Gastroesophageal sphincter (tissue), 4 donors: ENCODE measurements at regions not wholly inside any gene's neighbourhood (a gene's known extent, or its start where the extent isn't known, plus 50 kb on each side); places are given as distances from the start of the nearest gene placed in this dataset.
A peak's percentile ranks its signal among the peaks of the same experiment; 100 is the strongest.

Source experiments
- ATAC-seq: fragments of 150-250 bp; one replicate; pipeline ENCODE4 v1.9.1; 2016; ENCODE audit warnings: mild to moderate bottlenecking, moderate library complexity
- H3K27ac ChIP-seq, 4 donors: fragments of 200-600 bp; sonication (generic) in 3 of 4; 1 replicate in 3 of 4; 2 replicates in 1 of 4; pipeline ENCODE4 v1.5.1; 2016 to 2019
- H3K27me3 ChIP-seq: fragments of 200-600 bp; sonication (generic); one replicate; pipeline ENCODE4 v1.5.1; 2019
- H3K36me3 ChIP-seq, 2 donors: fragments of 200-600 bp; sonication (generic); one replicate each; pipeline ENCODE4 v1.5.1; 2019; ENCODE audit warnings: control low read depth in 1 of 2
- H3K4me1 ChIP-seq, 3 donors: fragments of 200-600 bp; sonication (generic); 1 replicate in 2 of 3; 2 replicates in 1 of 3; pipeline ENCODE4 v1.5.1; 2016 to 2019; ENCODE audit warnings: control low read depth in 2 of 3
- H3K4me3 ChIP-seq, 2 donors: fragments of 200-600 bp; sonication (generic); one replicate each; pipeline ENCODE4 v1.5.1; 2019; ENCODE audit warnings: mild to moderate bottlenecking in 1 of 2, moderate library complexity in 1 of 2
- H3K9me3 ChIP-seq, 3 donors: fragments of 200-600 bp; sonication (generic); one replicate each; pipeline ENCODE4 v1.5.1; 2017 to 2019; ENCODE audit warnings: control low read depth in 2 of 3
- CTCF ChIP-seq, 4 experiments: fragments of 200-600 bp in 2 of 4; fragments of 450-650 bp in 2 of 4; sonication (generic) in 1 of 4; IDR thresholded peaks; one replicate each; pipeline ENCODE4 v1.5.1; 2017 to 2019; ENCODE audit warnings: antibody characterized with exemption in 4 of 4, mild to moderate bottlenecking in 2 of 4, moderate library complexity in 2 of 4
- EP300 ChIP-seq: sonication (generic); formaldehyde crosslinking; IDR thresholded peaks from one replicate; pipeline ENCODE4 v1.6.1; 2017; ENCODE audit warnings: antibody characterized with exemption, mild to moderate bottlenecking
- POLR2A ChIP-seq, 2 donors: fragments of 450-650 bp; IDR thresholded peaks; one replicate each; pipeline ENCODE4 v1.6.1; 2017; ENCODE audit warnings: antibody characterized with exemption in 2 of 2, mild to moderate bottlenecking in 2 of 2, moderate library complexity in 1 of 2
- POLR2AphosphoS5 ChIP-seq: sonication (generic); formaldehyde crosslinking; IDR thresholded peaks from one replicate; pipeline ENCODE4 v1.6.1; 2017; ENCODE audit warnings: antibody characterized with exemption
- WGBS, 2 donors: methylation state at CpG; one replicate each; pipeline ENCODE4 v1.1.5; 2018; ENCODE audit warnings: low coverage in 1 of 2; 5-methylcytosine and 5-hydroxymethylcytosine counted together

- no CpG with 5 or more reads among the region's 1 CpG for WGBS, 2 donors
- no peak for TF ChIP-seq CTCF (IDR thresholded peaks at IDR 0.05)
- TF ChIP-seq POLR2AphosphoS5, result no peak
- no peak for TF ChIP-seq EP300
- TF ChIP-seq POLR2A (IDR thresholded peaks at IDR 0.05), result no peak
These were observed 572.4 kb upstream of the MGMT start for GRCh38 chr10:128894641-128895040.

GRCh38 chr10:128895473-128895872, 571.6 kb upstream of the MGMT start:
- Histone ChIP-seq H3K27ac (peak overlapping the region in 1 of 4 donors; percentile 59), H3K36me3 (no peaks in the 10 kb centered on the region), H3K4me3 (no peak overlapping the region), H3K9me3 (no peaks in the 10 kb centered on the region), H3K4me1 (peaks cover 0 to 16% (median 3%) of the 10 kb centered on the region in 3 donors), H3K27me3 (peaks cover 10% of the 10 kb centered on the region)
- no peak for ATAC-seq
- no peak for TF ChIP-seq EP300
- TF ChIP-seq POLR2A (IDR thresholded peaks at IDR 0.05), result no peak
- TF ChIP-seq CTCF (IDR thresholded peaks at IDR 0.05), result no peak
- TF ChIP-seq POLR2AphosphoS5, result no peak

More at GRCh38 chr10:128894641-128895040, 572.4 kb upstream of the MGMT start:
- Histone ChIP-seq H3K4me3 (no peak overlapping the region), H3K27me3 (peaks cover 2% of the 10 kb centered on the region), H3K27ac (no peak overlapping the region), H3K36me3 (no peaks in the 10 kb centered on the region), H3K4me1 (peaks cover 0 to 16% (median 3%) of the 10 kb centered on the region in 3 donors), H3K9me3 (no peaks in the 10 kb centered on the region)
- ATAC-seq, result no peak

GRCh38 chr10:128896116-128896795, 570.8 kb upstream of the MGMT start:
- no peaks in the 10 kb centered on the region for H3K9me3 ChIP-seq
- TF ChIP-seq POLR2AphosphoS5 (peak; percentile 11), EP300 (no peak), CTCF (IDR thresholded peaks at IDR 0.05) (no peak), POLR2A (IDR thresholded peaks at IDR 0.05) (no peak)
- peak; percentile 61 for ATAC-seq
- WGBS, 2 donors, result 56 to 59% methylated on average over 7 to 9 of the region's 9 CpGs
- peaks cover 0 to 16% (median 3%) of the 10 kb centered on the region in 3 donors for H3K4me1 ChIP-seq
- no peak overlapping the region for H3K4me3 ChIP-seq
- H3K27ac ChIP-seq, result peak overlapping the region in 3 of 4 donors; percentile 59 to 70 (median 60)
- H3K27me3 ChIP-seq, result peaks cover 14% of the 10 kb centered on the region
- H3K36me3 ChIP-seq, result no peaks in the 10 kb centered on the region

GRCh38 chr10:128896963-128897362, 570.1 kb upstream of the MGMT start:
- Histone ChIP-seq H3K4me3 (no peak overlapping the region), H3K36me3 (no peaks in the 10 kb centered on the region), H3K9me3 (no peaks in the 10 kb centered on the region), H3K27me3 (peaks cover 14% of the 10 kb centered on the region), H3K4me1 (peaks cover 0 to 16% (median 3%) of the 10 kb centered on the region in 3 donors), H3K27ac (peak overlapping the region in 3 of 4 donors; percentile 38 to 60 (median 54))
- TF ChIP-seq POLR2A (IDR thresholded peaks at IDR 0.05), result no peak
- TF ChIP-seq EP300, result no peak
- no peak for TF ChIP-seq POLR2AphosphoS5
- TF ChIP-seq CTCF (IDR thresholded peaks at IDR 0.05), result no peak
- peak; percentile 37 for ATAC-seq
- 45 to 65% methylated on average over 3 of the region's 3 CpGs for WGBS, 2 donors
